CD4-positive, alpha-beta T cell (primary cell): ENCODE measurements at regions not wholly inside any gene's neighbourhood (a gene's known extent, or its start where the extent isn't known, plus 50 kb on each side); places are given as distances from the start of the nearest gene placed in this dataset.
A peak's percentile ranks its signal among the peaks of the same experiment; 100 is the strongest.

Source experiments
- ATAC-seq: fragments of 200-7000 bp; cut with Tn5 transposase; one replicate; pipeline ENCODE4 v1.10.0; 2022; ENCODE audit warnings: mild to moderate bottlenecking; ENCODE audit not compliant: poor library complexity
- CTCF ChIA-PET: fragments of 350-600 bp; sonication (Branson Sonifier 250); formaldehyde crosslinking; loops from one replicate; lab custom pipeline; 2021; ENCODE audit warnings: antibody characterized with exemption, inconsistent platforms; lab: Charles Lee
- POLR2A ChIA-PET: fragments of 350-600 bp; sonication (Branson Sonifier 250); formaldehyde crosslinking; loops from one replicate; lab custom pipeline; 2021; ENCODE audit warnings: antibody characterized with exemption, inconsistent platforms; lab: Charles Lee
- DNase-seq, 14 experiments: peaks; one replicate each; pipeline ENCODE4 v3.0.0-alpha.2; 2013 to 2020; ENCODE audit warnings: mixed read lengths in 2 of 14
- H3K27ac ChIP-seq, 2 donors: one replicate each; pipeline versions ENCODE4 v1.5.1 to v1.7.0; 2013; ENCODE audit warnings: low read length in 2 of 2, low read depth in 1 of 2, mild to moderate bottlenecking in 1 of 2
- H3K27me3 ChIP-seq, 2 experiments: 1 replicate in 1 of 2; 2 replicates in 1 of 2; pipeline versions ENCODE4 v1.6.1 to v1.7.0; 2013; ENCODE audit warnings: low read length in 2 of 2, control low read depth in 1 of 2, mild to moderate bottlenecking in 1 of 2, moderate library complexity in 1 of 2; ENCODE audit not compliant: insufficient read depth in 2 of 2, control insufficient read depth in 1 of 2
- H3K36me3 ChIP-seq: one replicate; pipeline ENCODE4 v1.6.1; 2013; ENCODE audit warnings: low read length, control low read depth; ENCODE audit not compliant: insufficient read depth
- H3K4me1 ChIP-seq: one replicate; pipeline ENCODE4 v1.6.1; 2013; ENCODE audit warnings: low read length, control low read depth; ENCODE audit not compliant: insufficient read depth
- H3K4me3 ChIP-seq: one replicate; pipeline ENCODE4 v1.5.1; 2013; ENCODE audit warnings: mild to moderate bottlenecking, low read length, moderate library complexity
- H3K9me3 ChIP-seq, 2 experiments: 1 replicate in 1 of 2; 2 replicates in 1 of 2; pipeline versions ENCODE4 v1.6.1 to v1.7.0; 2013; ENCODE audit warnings: low read length in 2 of 2, mild to moderate bottlenecking in 2 of 2, control low read depth in 1 of 2, moderate library complexity in 1 of 2; ENCODE audit not compliant: control insufficient read depth in 1 of 2, insufficient read depth in 1 of 2
- H3K27ac Mint-ChIP-seq: one replicate; pipeline ENCODE4 v1.8.0; 2020; ENCODE audit warnings: mixed read lengths
- H3K27me3 Mint-ChIP-seq: one replicate; pipeline ENCODE4 v1.8.0; 2021; ENCODE audit warnings: mixed read lengths
- H3K36me3 Mint-ChIP-seq: one replicate; pipeline ENCODE4 v1.8.0; 2021; ENCODE audit warnings: low read depth, mixed read lengths
- H3K4me1 Mint-ChIP-seq: one replicate; pipeline ENCODE4 v1.8.0; 2021; ENCODE audit warnings: low read depth, mixed read lengths
- H3K4me3 Mint-ChIP-seq: one replicate; pipeline ENCODE4 v1.8.0; 2020; ENCODE audit warnings: mild to moderate bottlenecking, mixed read lengths
- H3K9me3 Mint-ChIP-seq: one replicate; pipeline ENCODE4 v1.8.0; 2020; ENCODE audit warnings: mixed read lengths
- intact Hi-C, 2 experiments: fragments of 100-400 bp; cut with DNase I in 1 of 2; cut with micrococcal nuclease in 1 of 2; formaldehyde crosslinking; loops; one replicate each; pipeline versions ENCODE4 v1.15.1 to v1.9.0; 2023 to 2025; cut with DNase I, micrococcal nuclease
- TF ChIP-seq, protein P1 (sequence below): fragments of 200-600 bp; IDR thresholded peaks from one replicate; pipeline ENCODE4 v1.8.0; 2022; ENCODE audit warnings: antibody characterized with exemption, mild to moderate bottlenecking

DNA sequence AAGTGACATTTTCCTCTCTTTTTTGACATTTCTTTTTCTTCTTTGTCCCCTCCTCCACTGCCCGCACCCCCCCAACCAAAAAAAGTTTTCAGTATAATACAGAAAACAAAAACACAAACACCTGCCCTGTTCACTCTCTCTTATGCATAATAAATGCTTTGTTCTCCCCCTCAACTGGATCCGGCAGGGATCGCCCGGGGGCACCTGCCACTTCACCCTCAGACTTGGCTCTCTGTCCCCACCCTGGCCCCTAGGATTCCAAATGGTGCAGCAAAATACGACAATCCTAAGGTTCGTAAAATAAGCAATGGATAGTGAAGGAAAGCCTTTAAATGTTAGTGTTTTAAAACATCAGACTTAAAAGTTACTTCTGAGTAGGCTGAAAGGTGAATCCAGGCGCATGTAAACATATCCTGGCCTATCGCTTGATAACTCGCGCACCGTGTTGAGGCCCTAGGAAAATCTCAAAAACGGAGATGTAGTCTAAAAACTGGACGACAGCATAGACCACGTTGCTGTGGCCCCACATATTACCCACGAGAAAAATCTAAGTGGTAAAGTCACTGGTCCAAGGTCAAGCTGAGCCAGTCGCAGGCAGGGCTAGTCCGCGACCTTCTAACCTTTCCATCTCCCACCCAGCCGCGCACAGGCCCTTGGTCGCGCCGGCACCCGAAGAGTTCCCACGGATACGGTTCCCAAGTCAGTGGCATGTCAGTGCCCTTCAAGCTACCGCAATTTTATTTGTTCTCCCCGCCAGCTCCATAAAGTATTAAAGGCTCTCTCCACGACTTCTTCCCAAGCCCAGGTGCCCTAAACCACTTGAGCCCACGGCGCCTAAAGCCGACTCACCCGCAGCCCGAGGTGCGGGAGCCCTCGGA lies 130.8 kb downstream of the OGFRL1 start:
- ATAC-seq (no peak), DNase-seq (no peak)
- Histone ChIP-seq H3K27me3 (peaks cover 16 to 61% of the 10 kb centered on the region in 2 experiments), H3K4me3 (no peak overlapping the region), H3K4me1 (peaks cover 7% of the 10 kb centered on the region), H3K27ac (no peak overlapping the region), H3K9me3 (peaks cover 0 to 13% of the 10 kb centered on the region in 2 experiments), H3K36me3 (no peaks in the 10 kb centered on the region)
- intact Hi-C loops, result no loop called here
- Mint-ChIP-seq H3K4me3 (no peak overlapping the region), H3K27me3 (peaks cover 84% of the 10 kb centered on the region), H3K4me1 (peaks cover 13% of the 10 kb centered on the region), H3K9me3 (no peaks in the 10 kb centered on the region), H3K36me3 (no peaks in the 10 kb centered on the region), H3K27ac (no peak overlapping the region)
- ChIA-PET POLR2A (no interaction called here), CTCF (no interaction called here)
- TF ChIP-seq, protein P1, sequence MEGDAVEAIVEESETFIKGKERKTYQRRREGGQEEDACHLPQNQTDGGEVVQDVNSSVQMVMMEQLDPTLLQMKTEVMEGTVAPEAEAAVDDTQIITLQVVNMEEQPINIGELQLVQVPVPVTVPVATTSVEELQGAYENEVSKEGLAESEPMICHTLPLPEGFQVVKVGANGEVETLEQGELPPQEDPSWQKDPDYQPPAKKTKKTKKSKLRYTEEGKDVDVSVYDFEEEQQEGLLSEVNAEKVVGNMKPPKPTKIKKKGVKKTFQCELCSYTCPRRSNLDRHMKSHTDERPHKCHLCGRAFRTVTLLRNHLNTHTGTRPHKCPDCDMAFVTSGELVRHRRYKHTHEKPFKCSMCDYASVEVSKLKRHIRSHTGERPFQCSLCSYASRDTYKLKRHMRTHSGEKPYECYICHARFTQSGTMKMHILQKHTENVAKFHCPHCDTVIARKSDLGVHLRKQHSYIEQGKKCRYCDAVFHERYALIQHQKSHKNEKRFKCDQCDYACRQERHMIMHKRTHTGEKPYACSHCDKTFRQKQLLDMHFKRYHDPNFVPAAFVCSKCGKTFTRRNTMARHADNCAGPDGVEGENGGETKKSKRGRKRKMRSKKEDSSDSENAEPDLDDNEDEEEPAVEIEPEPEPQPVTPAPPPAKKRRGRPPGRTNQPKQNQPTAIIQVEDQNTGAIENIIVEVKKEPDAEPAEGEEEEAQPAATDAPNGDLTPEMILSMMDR, result no peak

DNA sequence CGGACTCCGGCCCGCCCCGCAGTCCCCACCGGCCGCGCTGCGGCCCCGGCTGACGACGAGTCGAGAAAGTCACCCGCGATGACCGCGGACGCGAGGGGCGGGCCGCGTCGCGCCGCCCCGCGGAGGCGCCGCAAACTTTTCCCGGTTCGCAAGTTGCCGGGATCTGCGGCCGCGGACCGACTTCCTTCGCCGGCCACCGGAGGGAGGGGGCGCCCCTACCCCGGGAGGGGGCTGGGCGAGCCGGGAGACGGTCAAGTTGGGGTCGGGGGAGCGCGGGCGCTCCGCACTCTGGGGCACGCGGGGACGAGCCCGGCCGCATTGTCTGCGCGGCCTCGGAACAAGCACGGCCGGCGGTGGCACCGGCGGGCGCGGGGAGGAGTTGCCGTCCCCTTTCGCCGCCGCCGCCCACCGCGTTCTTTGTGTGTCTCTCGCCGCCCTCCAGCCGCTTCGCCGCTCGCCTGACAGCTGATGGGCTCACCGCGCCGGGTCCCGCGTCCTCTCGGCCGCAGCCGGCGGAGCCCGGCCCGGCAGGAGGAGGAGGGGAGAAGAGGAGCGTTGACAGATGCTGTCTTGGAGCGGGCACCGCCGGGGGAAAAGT lies 131.6 kb downstream of the OGFRL1 start:
- H3K36me3 ChIP-seq, result no peaks in the 10 kb centered on the region
- H3K27me3 ChIP-seq, result peaks cover 16 to 67% of the 10 kb centered on the region in 2 experiments
- Mint-ChIP-seq H3K4me1 (peaks cover 13% of the 10 kb centered on the region), H3K36me3 (no peaks in the 10 kb centered on the region), H3K27ac (no peak overlapping the region), H3K4me3 (no peak overlapping the region), H3K9me3 (no peaks in the 10 kb centered on the region), H3K27me3 (peaks cover 89% of the 10 kb centered on the region)
- ChIA-PET CTCF (no interaction called here), POLR2A (no interaction called here)
- intact Hi-C loops, result no loop called here
- H3K9me3 ChIP-seq, result peaks cover 0 to 13% of the 10 kb centered on the region in 2 experiments
- no peak for DNase-seq
- peak overlapping the region; percentile 14 for H3K4me3 ChIP-seq
- no peak for ATAC-seq
- TF ChIP-seq, protein P1, result no peak
- no peak overlapping the region for H3K27ac ChIP-seq
- peaks cover 7% of the 10 kb centered on the region for H3K4me1 ChIP-seq

DNA sequence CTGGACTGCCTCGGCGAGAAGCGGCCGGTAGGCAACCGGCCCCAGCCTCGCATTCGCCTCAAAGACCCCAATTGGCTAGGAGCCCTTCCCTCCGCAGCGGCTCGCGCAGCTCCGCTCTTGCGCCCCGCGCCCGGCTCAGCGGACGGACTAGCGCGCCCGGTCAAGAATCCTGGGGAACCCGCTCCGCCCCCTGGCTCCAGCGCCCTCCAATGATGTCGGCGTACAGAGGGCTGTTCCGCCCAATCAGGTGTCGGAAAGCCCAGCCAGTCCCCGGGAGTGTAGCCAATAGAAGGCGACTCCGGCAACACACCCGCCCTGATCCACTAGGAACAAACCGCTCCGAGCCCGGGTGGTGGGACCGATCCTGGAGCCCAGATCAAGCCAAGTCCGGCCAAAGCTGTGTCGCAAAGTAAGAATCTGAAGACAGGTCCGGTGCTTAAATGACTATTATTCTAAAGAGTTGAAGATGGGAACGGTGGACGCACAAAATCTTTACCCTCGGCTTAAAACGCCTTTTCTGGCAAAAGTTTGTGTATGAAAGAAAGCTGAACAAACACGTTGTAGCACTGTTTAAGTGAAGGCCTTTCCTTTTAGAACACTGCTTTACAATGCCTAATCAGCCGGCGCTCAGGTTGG lies 132.2 kb downstream of the OGFRL1 start:
- Histone ChIP-seq H3K4me1 (peaks cover 7% of the 10 kb centered on the region), H3K27ac (no peak overlapping the region), H3K9me3 (peaks cover 0 to 13% of the 10 kb centered on the region in 2 experiments), H3K36me3 (no peaks in the 10 kb centered on the region), H3K4me3 (peak overlapping the region; percentile 14), H3K27me3 (peaks cover 16 to 68% of the 10 kb centered on the region in 2 experiments)
- intact Hi-C loops, result no loop called here
- H3K4me3 Mint-ChIP-seq, result peak overlapping the region; percentile 23
- H3K27ac Mint-ChIP-seq, result no peak overlapping the region
- ChIA-PET CTCF (no interaction called here), POLR2A (no interaction called here)
- DNase-seq (peak in 2 of 14 experiments; percentile 6 to 16), ATAC-seq (no peak)
- H3K4me1 Mint-ChIP-seq, result peaks cover 13% of the 10 kb centered on the region
- TF ChIP-seq, protein P1, result no peak
- no peaks in the 10 kb centered on the region for H3K36me3 Mint-ChIP-seq
- H3K9me3 Mint-ChIP-seq, result no peaks in the 10 kb centered on the region
- H3K27me3 Mint-ChIP-seq, result peaks cover 87% of the 10 kb centered on the region
